Breast epithelium (tissue), 4 donors: ENCODE measurements at regions not wholly inside any gene's neighbourhood (a gene's known extent, or its start where the extent isn't known, plus 50 kb on each side); places are given as distances from the start of the nearest gene placed in this dataset.

Source experiments
- DNase-seq, 2 donors: peaks; one replicate each; pipeline ENCODE4 v3.0.0-alpha.2; 2019; ENCODE audit warnings: low spot score in 2 of 2
- H3K27ac ChIP-seq, 2 donors: fragments of 200-600 bp; sonication (generic) in 1 of 2; one replicate each; pipeline ENCODE4 v1.5.1; 2016 to 2019; ENCODE audit warnings: mild to moderate bottlenecking in 1 of 2
- H3K27me3 ChIP-seq, 2 donors: fragments of 200-600 bp; sonication (generic) in 1 of 2; one replicate each; pipeline versions ENCODE4 v1.5.1 to v1.6.0; 2017 to 2019; ENCODE audit warnings: control low read depth in 1 of 2, mild to moderate bottlenecking in 1 of 2
- H3K36me3 ChIP-seq: fragments of 200-600 bp; one replicate; pipeline ENCODE4 v1.5.1; 2019
- H3K4me1 ChIP-seq, 2 donors: fragments of 200-600 bp; sonication (generic); one replicate each; pipeline ENCODE4 v1.5.1; 2016 to 2019; ENCODE audit warnings: control low read depth in 1 of 2
- H3K4me3 ChIP-seq, 3 donors: fragments of 200-600 bp; sonication (generic); 1 replicate in 2 of 3; 2 replicates in 1 of 3; pipeline ENCODE4 v1.5.1; 2016 to 2019; ENCODE audit warnings: mild to moderate bottlenecking in 3 of 3, moderate library complexity in 2 of 3
- H3K9me3 ChIP-seq, 2 donors: fragments of 200-600 bp; sonication (generic) in 1 of 2; one replicate each; pipeline ENCODE4 v1.5.1; 2016 to 2019; ENCODE audit warnings: control low read depth in 1 of 2
- CTCF ChIP-seq, 3 donors: fragments of 450-650 bp; IDR thresholded peaks; one replicate each; pipeline ENCODE4 v1.5.1; 2016 to 2017; ENCODE audit warnings: antibody characterized with exemption in 3 of 3, mild to moderate bottlenecking in 3 of 3, moderate library complexity in 3 of 3
- POLR2A ChIP-seq: fragments of 450-650 bp; IDR thresholded peaks from one replicate; pipeline ENCODE4 v1.6.1; 2016; ENCODE audit warnings: antibody characterized with exemption, mild to moderate bottlenecking, moderate library complexity
- POLR2AphosphoS5 ChIP-seq, 3 donors: sonication (generic); formaldehyde crosslinking; IDR thresholded peaks; one replicate each; pipeline ENCODE4 v1.6.1; 2017; ENCODE audit warnings: antibody characterized with exemption in 3 of 3
- intact Hi-C: fragments of 100-400 bp; cut with DNase I; formaldehyde crosslinking; loops from one replicate; pipeline ENCODE4 v1.15.1; 2023; ENCODE audit warnings: low total_unique reads

GRCh38 chr1:14308460-14308859, 290.0 kb upstream of the KAZN start:
- no peaks in the 10 kb centered on the region for H3K36me3 ChIP-seq
- no peak overlapping the region for H3K27ac ChIP-seq
- intact Hi-C loops, result no loop called here
- TF ChIP-seq CTCF (IDR thresholded peaks at IDR 0.05) (no peak), POLR2AphosphoS5 (IDR thresholded peaks at IDR 0.05) (no peak), POLR2A (no peak)
- H3K4me1 ChIP-seq, result no peaks in the 10 kb centered on the region
- H3K27me3 ChIP-seq, result no peaks in the 10 kb centered on the region
- no peak for DNase-seq
- no peak overlapping the region for H3K4me3 ChIP-seq
- H3K9me3 ChIP-seq, result no peaks in the 10 kb centered on the region

DNA sequence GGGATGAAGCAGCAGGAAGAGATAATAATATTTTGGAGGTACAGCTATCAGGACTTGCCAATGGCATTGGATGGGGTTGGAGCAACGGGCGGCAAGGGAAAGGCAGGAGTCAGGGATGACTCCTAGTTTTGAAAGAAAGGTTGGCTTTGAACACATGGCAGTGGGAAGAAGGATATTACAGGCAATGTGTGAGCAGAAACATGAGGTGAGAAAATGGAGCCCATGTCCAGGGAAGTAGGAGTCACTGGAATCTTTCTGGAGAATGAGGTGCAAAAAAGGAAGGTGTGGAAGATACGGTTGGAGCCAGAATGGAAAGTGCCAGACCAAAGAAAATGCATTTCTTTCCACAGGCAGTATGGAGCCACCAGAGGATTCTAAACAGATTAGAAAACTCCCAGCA, 288.5 kb upstream of the KAZN start:
- no peak for DNase-seq
- H3K27ac ChIP-seq, result no peak overlapping the region
- no peak overlapping the region for H3K4me3 ChIP-seq
- no peaks in the 10 kb centered on the region for H3K9me3 ChIP-seq
- H3K4me1 ChIP-seq, result no peaks in the 10 kb centered on the region
- intact Hi-C loops, result no loop called here
- no peaks in the 10 kb centered on the region for H3K27me3 ChIP-seq
- TF ChIP-seq CTCF (IDR thresholded peaks at IDR 0.05), result no peak
- TF ChIP-seq POLR2AphosphoS5 (IDR thresholded peaks at IDR 0.05), result no peak
- H3K36me3 ChIP-seq, result no peaks in the 10 kb centered on the region

- no peak for TF ChIP-seq POLR2A
- no peak for TF ChIP-seq POLR2AphosphoS5 (IDR thresholded peaks at IDR 0.05)
- no peak for TF ChIP-seq CTCF (IDR thresholded peaks at IDR 0.05)
- Histone ChIP-seq H3K4me3 (no peak overlapping the region), H3K27me3 (no peaks in the 10 kb centered on the region), H3K27ac (no peak overlapping the region), H3K9me3 (no peaks in the 10 kb centered on the region), H3K4me1 (no peaks in the 10 kb centered on the region), H3K36me3 (no peaks in the 10 kb centered on the region)
- intact Hi-C loops, result no loop called here
- no peak for DNase-seq
Measured at GRCh38 chr1:14310476-14310875, 288.0 kb upstream of the KAZN start.

- H3K27ac ChIP-seq, result peak overlapping the region in 1 of 2 donors; percentile 2
- H3K27me3 ChIP-seq, result no peaks in the 10 kb centered on the region
- no peaks in the 10 kb centered on the region for H3K4me1 ChIP-seq
- intact Hi-C loops, result no loop called here
- TF ChIP-seq POLR2A (no peak), CTCF (IDR thresholded peaks at IDR 0.05) (no peak), POLR2AphosphoS5 (IDR thresholded peaks at IDR 0.05) (no peak)
- H3K9me3 ChIP-seq, result no peaks in the 10 kb centered on the region
- no peak overlapping the region for H3K4me3 ChIP-seq
- H3K36me3 ChIP-seq, result no peaks in the 10 kb centered on the region
- DNase-seq, result no peak
Measured at GRCh38 chr1:14313731-14314431, 284.6 kb upstream of the KAZN start.

- no peak overlapping the region for H3K27ac ChIP-seq
- TF ChIP-seq POLR2AphosphoS5 (IDR thresholded peaks at IDR 0.05) (no peak), POLR2A (no peak), CTCF (IDR thresholded peaks at IDR 0.05) (no peak)
- intact Hi-C loops, result no loop called here
- H3K4me3 ChIP-seq, result no peak overlapping the region
- H3K27me3 ChIP-seq, result no peaks in the 10 kb centered on the region
- H3K4me1 ChIP-seq, result no peaks in the 10 kb centered on the region
- H3K36me3 ChIP-seq, result no peaks in the 10 kb centered on the region
- no peaks in the 10 kb centered on the region for H3K9me3 ChIP-seq
- DNase-seq, result no peak
Measured at GRCh38 chr1:14318830-14319229, 279.7 kb upstream of the KAZN start.
